Esophagus mucosa (tissue), 1 donor: ENCODE measurements at regions not wholly inside any gene's neighbourhood (a gene's known extent, or its start where the extent isn't known, plus 50 kb on each side); places are given as distances from the start of the nearest gene placed in this dataset.
"Not testable (repeated sequence)": the region's sequence is repeated elsewhere in the genome, so short reads cannot be mapped to it uniquely, and the experiment has no call there.

ENCODE experiments used
- ATAC-seq: fragments of 200-7000 bp; cut with Tn5 transposase; one replicate; pipeline ENCODE4 v1.9.1; 2020
- donor health status: DM: yes; HTN: yes; CAD: no.

DNA sequence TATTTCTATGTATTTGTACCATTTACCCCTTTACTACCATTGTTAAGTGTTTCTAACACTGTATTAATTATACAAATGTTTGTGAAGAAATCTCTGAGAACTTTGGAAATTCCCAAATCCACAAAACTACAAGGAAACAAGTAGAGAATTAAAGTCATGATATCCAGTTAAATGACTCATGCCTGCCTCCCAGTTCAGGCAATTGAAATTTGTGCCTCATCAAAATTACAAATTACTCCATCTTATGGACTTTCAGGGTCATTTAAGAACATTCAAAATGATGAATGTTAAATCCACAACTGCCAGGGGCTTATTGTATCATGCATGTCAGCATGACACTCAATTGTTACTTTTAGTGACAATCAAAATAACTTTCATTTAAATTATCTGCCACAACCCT is 282.4 kb downstream of the ZNF326 start:
- ATAC-seq, result no peak

- ATAC-seq, result no peak
These were observed 279.5 kb downstream of the ZNF326 start for GRCh38 chr1:90274376-90274775.

DNA sequence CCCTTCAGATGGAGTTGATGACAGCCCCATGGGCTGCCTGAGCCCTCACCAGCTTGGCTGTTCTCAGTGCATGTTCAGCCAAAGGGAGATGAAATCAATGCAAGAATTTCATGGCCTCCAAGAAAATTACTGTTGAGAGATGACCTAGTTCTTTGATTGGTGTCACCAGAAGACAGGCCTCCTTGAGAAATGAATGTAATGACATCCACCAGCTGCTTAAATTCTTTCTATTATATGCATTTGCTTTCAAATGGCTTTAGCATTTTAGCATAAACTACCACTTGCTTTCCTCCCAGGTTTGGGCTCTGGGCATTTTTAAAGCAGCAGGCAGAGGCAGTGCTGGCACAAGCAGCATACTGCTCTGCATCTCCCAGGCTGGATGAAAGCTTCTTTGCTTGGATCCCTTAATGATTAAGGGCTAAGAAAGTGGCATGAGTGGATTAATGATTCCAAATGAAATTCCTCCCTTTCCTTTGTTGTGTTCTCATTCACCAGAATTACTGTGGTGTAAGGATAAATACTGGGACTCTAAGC is 278.4 kb downstream of the ZNF326 start:
- no peak for ATAC-seq

- no peak for ATAC-seq
These were observed 267.9 kb downstream of the ZNF326 start for GRCh38 chr1:90262791-90263190.

DNA sequence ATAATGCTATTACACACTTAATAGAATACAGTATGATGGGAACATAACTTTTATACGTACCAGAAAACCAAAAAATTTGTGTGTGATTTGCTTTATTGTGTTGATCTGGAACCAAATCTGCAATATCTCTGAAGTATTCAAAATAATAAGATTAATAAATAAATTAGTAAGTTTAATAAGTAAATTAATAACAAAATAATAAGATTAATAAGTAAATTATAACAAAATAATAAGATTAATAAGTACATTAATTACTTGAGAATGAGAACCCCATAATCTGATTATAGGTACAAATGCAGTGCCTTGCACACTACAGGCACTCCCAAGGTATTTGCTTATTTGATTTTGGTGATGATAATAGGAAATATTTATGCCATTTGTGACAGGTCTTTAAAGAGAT is 267.4 kb downstream of the ZNF326 start:
- no peak for ATAC-seq

DNA sequence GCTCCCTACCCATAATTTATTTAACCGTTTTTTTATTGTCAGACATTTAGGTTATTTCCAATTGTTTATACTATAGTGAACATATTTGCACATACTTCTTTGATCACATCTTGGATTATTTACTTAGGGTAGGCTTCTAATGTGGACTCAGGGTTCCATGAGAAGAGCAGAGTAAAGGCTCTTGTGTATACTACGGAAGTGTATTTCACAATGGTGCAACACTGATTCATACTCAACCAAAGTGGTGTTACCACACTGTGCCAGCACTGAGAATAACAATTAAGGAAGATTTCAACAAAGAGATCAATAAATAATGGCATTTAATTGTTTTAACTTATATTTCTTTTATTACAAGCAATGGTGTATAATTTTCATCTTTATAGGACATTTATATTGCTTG is 251.2 kb downstream of the ZNF326 start:
- no peak for ATAC-seq

DNA sequence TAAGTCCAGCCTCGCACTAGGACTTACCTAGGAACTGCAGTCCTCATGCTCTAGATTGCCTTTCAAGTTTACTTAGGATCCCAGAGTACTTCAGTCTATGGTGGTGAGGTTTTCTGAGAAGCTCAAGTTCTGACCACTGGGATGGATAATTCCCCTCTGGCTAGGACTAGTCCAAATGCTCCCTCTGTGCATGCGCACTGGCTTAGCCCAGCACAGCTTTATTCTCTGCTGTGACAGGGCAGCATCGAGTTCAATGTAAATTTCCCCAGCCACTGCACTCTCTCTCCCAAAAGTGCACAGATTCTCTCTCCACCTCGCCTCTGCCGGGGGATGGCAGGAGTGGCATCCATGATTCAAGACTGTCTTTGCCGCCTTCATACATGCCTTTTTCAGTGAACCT is 241.6 kb downstream of the ZNF326 start:
- no peak for ATAC-seq

GRCh38 chr1:90223401-90223800 is 228.5 kb downstream of the ZNF326 start:
- ATAC-seq, result no peak

DNA sequence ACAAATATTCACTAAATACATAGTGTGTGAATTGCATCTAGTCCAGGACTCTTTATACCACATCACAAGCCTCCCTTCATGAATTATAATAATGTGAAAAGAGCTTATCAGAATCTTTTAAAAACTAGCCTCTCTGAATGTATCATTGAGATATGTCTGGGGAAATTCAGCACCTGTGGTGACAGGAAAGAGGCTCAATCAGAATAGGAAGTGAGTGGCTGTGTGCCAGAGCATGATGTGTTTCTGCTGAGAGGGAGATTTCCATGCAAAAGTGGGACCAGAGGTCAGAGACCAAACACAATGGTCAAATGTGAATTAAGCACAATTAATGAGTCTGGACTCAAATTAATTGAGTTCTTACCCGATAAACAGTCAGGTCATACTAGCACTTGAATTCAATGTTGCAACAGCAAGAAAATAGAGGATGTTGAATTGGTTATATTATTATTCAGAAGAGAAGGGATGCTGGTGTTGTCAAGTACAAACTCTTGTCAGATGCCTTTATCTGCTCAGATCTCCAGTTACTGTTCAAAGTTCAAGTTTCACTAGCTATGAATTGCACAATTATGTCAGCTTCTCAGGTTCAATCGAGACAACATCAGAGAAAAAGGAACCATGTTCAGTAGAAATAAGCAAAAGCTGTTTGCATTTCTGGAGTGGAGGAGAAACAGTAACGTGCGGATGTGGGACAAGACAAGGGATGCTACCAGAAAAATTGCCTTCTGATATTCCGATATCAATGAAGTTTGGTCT is 226.2 kb downstream of the ZNF326 start:
- no peak for ATAC-seq

DNA sequence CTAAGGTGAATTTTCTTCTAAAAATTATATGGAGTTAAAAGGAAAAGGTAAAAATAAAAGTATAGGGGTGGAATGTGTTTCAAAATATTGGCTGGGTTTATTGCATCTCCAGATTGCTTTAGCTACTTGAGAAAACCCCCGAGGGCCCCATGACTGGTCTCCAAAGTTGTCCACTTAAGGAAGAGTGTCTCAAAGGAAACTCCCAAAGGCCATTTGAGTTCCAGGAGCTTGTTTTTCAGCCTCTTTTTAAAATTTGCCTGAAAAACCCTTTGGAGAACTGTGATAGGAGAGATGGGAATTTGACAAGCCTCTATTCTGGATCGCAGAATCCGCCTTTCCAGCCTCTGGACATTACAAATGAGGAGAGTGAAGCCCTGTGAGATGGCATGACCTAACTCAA is 225.6 kb downstream of the ZNF326 start:
- ATAC-seq, result no peak

- ATAC-seq, result not testable (repeated sequence)
These were observed 224.4 kb downstream of the ZNF326 start for GRCh38 chr1:90219166-90219871.

DNA sequence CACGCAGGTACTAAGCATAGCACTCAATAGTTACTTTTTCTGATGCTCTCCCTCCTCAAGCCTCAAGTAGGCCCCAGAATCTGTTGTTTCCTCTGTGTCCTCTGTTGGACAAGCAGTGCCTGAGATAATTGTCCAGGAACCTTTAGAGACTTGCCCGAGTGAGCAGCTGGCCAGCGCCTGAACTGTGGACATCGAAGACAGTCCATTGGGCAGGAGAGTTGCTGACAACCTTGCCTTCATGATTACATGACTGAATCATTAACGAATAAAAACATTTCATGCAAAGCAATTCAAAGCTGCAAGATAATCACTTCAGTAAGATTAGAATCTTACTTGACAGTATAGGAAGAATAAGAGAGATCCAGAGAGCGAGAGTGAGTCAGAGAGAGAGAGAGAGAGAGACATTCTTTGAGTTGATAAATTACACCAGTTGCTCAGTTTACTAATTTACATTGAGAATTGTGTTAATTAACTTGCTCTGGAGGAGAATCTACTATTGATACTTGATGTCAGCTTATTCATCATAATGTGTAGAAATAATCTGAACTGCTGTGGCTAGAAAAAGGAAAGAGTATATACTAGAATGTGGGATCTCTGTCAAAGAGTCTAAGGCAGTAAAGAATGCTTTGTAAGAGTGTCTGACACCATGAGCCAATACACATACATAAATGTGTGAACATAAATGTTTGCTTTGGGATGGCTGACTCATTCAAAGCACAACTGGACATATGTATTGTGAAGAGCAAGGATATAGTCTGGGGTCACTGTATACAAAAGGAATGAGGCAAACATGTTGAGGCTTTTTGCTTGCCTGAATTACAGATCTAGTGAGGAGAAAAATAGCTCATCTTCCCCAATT is 216.0 kb downstream of the ZNF326 start:
- no peak for ATAC-seq

DNA sequence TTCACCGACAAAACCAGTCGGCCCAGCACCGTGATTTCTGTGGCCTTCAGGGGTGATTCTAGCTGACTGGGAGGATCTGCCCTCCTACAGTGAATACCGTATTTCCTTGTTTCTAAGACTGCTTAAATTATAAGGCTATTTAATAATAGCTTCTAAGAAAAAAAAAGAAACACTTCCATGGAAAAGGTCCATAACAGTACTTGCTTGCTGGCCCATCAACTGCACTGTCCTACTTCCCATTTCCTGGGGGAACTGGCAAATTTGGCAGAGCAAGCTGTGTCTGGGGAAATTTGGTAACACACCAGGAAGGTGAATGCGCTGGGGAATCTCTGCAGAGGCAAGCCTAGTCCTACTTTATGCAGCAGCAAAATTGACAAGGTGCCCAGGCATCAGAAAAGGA is 214.0 kb downstream of the ZNF326 start:
- ATAC-seq, result no peak

GRCh38 chr1:90206260-90206659 is 211.3 kb downstream of the ZNF326 start:
- ATAC-seq, result no peak

GRCh38 chr1:90204780-90205179 is 209.9 kb downstream of the ZNF326 start:
- ATAC-seq, result no peak

GRCh38 chr1:90204023-90204590 is 209.2 kb downstream of the ZNF326 start:
- ATAC-seq, result no peak

GRCh38 chr1:90201467-90202358 is 206.8 kb downstream of the ZNF326 start:
- peak; percentile 55 for ATAC-seq

- no peak for ATAC-seq
These were observed 205.8 kb downstream of the ZNF326 start for GRCh38 chr1:90200646-90201205.

DNA sequence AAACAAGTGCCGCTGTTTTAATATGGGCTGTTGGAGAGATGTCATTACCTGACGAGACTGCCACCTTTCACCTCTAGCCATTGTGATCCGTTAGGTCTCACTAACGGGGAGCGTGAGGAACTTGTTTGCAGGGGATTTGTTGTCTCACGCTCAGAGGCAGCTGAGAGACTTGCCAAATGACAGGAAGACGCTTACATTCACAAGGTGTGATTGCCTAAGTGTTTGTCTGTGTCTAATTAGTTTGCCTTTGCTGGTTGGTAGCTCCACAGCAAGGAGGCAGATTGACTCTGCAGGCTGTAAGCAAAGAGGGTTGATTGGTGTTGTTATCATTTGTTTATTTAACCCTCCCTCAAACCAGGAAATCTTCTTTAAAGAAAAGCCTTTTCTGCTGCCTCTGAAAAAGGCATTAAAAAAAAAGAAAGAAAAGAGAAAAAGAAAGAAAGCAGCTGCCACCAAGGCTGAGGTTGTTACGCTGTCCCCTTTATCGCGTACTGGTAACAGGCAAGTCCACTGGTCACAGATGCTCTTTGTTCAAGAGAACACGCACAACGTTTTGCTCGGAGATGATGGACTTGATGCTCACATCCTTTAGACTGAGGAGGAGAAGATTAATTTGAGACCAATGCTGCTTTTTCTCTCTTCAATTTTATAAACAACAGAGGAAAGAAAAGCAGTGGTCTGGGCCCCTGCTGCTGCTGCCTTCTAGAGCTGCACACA is 203.9 kb downstream of the ZNF326 start:
- ATAC-seq, result no peak

DNA sequence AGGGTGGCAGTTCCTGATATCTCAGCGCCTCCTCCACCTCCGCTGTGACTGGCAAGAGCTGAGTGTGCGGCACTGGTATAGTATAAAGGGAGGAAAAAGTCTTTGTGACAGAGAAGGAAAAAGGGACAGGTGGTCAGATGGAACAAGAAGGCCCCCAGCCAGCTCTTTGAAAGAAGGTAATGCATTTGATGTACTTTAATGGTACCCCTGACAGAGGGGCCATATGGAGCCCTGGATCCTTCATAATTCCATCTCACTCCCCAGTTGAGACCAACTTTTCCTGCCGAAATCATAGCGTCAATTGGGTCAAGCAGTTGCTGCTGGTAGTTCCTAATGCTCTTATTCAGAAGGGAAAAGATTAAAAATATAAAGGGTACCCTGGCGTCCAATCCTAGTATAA is 198.2 kb downstream of the ZNF326 start:
- no peak for ATAC-seq

DNA sequence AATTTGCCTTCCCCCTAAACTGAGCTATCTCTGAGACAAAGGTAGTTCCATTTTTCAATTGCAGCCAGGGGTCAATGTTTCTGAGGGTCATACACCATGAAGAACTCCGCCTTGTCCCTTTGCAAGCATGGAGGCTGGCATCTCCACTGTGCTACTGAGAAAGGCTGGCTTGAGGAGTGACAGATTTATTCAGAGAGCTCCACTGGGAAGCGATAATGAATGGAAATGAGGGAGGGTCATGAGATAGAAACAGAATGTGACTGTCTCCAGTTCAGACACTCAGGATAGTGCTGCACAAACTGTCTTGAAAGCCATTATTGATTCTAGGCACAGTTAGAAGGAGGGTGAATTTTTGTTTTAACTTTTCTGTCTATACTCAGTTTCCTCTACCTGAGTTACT is 197.5 kb downstream of the ZNF326 start:
- ATAC-seq, result no peak
